ENCODE measurements at regions not wholly inside any gene's neighbourhood (a gene's known extent, or its start where the extent isn't known, plus 50 kb on each side); places are given as distances from the start of the nearest gene placed in this dataset.
"Not testable (repeated sequence)": the region's sequence is repeated elsewhere in the genome, so short reads cannot be mapped to it uniquely, and the experiment has no call there.

- DNase-seq: no peak
Observed at GRCh38 chr1:213418268-213419071, 367.4 kb downstream of the RPS6KC1 start.

DNA sequence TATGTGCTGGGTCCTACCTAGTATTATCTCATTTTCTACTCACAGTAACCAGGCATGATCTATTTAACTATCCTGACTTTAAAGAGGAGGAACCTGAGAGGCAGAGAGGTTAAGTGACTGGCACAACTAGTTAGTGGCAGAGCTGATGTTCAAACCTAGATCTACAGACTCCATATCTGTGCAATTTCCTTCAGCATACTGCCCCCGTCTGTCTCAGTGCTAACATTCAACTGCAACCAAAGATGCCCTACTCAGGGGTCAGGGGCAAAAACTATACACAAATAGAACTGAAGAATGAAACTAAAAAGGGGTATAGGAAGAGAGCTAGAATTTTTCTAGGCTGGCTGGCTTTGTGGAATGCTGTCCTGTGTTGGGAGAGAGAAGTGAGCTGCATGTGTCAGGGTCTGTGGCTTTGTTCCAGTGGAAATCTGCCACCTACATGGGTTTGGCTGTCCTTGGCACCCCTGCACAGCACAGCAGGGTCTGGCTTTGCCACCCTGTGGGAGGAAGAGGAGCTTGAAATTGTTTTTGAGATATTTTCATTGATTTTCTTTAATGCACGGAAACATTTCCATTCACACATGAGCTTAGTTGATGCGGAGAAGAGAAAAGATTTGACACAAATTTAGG, 368.5 kb downstream of the RPS6KC1 start:
- DNase-seq: peak; percentile 4

GRCh38 chr1:213421178-213421577, 370.1 kb downstream of the RPS6KC1 start:
- DNase-seq: not testable (repeated sequence)

- no peak for DNase-seq
Observed at GRCh38 chr1:213423041-213423440, 372.0 kb downstream of the RPS6KC1 start.

GRCh38 chr1:213423605-213424004, 372.6 kb downstream of the RPS6KC1 start:
- no peak for DNase-seq

- no peak for DNase-seq
Observed at GRCh38 chr1:213425376-213426030, 374.5 kb downstream of the RPS6KC1 start.

DNA sequence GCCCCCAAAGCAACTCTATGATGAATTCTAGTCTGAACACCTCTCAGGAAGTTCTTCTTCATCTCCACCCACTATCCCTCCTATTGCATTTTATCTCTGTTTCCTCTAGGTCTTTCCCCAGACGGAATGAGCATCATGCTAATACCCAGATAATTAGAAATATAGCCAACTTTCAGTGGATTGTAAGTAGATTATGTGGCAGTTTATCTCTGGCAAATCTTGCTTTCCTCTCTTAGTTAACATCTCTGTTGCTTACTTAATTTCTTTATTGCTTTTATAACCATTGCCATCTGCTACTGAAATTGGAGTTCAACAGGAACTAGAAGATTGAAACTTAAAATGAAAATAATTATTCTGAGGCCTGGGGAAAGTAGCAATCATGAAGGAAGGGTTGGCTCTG, 378.6 kb downstream of the RPS6KC1 start:
- no peak for DNase-seq

- DNase-seq: no peak
Observed at GRCh38 chr1:213435715-213436114, 384.7 kb downstream of the RPS6KC1 start.

- DNase-seq: no peak
Observed at GRCh38 chr1:213438339-213438738, 387.3 kb downstream of the RPS6KC1 start.

GRCh38 chr1:213439703-213440102, 388.7 kb downstream of the RPS6KC1 start:
- no peak for DNase-seq

DNA sequence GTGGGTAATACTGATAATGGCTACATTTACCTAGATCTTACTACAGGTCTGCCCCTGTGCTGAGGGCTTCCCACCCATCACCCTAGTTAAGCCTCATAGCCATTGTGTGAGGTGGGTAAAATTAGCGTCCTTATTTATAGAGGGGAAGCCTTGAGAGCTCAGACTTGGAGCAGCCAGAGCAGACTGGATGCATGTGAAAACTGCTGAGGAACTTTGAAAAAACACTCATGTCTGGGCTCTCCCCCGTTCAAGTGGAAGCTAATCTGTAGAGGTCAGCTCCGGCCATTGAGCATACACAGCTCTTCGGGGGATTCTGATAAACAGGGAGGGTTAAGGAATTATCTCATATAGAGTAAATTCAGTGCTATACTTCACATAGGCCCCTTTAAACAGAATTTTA, 389.7 kb downstream of the RPS6KC1 start:
- no peak for DNase-seq

- DNase-seq: no peak
Observed at GRCh38 chr1:213443415-213443814, 392.4 kb downstream of the RPS6KC1 start.

DNA sequence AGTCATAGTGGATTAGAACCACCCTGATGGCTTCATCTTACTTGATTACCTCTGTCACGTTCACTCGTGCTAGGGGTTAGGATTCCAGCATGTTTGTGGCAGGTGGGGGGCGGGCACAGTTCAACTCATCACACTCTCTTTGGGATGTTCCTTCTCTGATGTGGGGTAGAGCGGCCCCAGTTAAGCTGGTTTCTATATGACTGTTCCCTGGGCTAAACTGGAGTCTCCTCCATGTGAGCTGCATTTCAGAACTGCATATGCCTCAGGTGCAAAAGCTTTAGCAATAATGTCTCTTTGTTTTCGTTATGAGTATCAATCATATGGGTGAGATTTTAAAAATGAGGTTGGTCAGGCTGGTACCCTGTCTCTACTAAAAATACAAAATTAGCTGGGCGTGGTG, 393.2 kb downstream of the RPS6KC1 start:
- no peak for DNase-seq

GRCh38 chr1:213446496-213446895, 395.5 kb downstream of the RPS6KC1 start:
- no peak for DNase-seq

DNA sequence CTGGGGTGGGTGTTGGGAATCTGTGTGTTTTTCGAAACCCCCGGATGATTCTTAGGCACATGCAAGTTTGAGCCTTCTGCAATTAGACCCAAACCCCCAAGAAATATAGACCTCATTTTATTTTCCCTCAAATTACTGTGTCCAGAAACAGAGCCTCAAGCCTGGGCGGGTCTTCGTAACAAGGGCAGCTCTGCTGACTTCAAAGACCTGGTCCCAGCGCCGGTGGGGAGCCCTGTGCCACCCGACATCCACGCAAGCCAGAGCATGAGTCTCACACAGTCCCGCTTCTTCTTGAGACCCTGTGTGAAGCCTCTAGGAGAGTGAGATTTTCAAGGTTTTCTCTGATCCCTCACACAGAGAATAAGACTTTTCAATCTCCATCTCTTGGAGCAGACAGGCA, 397.3 kb downstream of the RPS6KC1 start:
- no peak for DNase-seq

DNA sequence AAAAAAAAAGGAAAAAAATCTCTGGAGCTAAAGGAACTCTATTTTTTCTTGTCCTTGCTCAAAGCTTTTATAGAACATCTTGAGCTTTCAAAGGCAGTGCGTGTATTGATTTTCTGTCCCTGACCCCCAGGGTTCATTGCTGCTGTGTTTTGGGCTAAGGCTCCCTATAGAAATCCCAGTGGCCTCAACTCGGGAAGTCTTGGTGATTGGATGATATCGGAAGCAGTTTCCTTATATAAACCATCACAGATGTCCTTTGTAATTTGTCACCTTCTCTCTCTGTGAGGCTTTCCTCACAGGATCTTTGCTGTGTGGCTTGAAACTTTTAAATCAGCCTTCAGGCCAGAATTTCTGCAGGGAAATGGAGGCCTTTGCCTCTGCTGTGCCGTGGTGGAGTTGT, 397.7 kb downstream of the RPS6KC1 start:
- DNase-seq: no peak

- DNase-seq: no peak
Observed at GRCh38 chr1:213452501-213452900, 401.5 kb downstream of the RPS6KC1 start.

GRCh38 chr1:213457186-213457585, 406.1 kb downstream of the RPS6KC1 start:
- peak; percentile 20 for DNase-seq

- DNase-seq: no peak
Observed at GRCh38 chr1:213457733-213458132, 406.7 kb downstream of the RPS6KC1 start.

GRCh38 chr1:213462374-213462773, 411.3 kb downstream of the RPS6KC1 start:
- DNase-seq: not testable (repeated sequence)

- no peak for DNase-seq
Observed at GRCh38 chr1:213464786-213465460, 413.9 kb downstream of the RPS6KC1 start.

- no peak for DNase-seq
Observed at GRCh38 chr1:213466541-213466940, 415.5 kb downstream of the RPS6KC1 start.

DNA sequence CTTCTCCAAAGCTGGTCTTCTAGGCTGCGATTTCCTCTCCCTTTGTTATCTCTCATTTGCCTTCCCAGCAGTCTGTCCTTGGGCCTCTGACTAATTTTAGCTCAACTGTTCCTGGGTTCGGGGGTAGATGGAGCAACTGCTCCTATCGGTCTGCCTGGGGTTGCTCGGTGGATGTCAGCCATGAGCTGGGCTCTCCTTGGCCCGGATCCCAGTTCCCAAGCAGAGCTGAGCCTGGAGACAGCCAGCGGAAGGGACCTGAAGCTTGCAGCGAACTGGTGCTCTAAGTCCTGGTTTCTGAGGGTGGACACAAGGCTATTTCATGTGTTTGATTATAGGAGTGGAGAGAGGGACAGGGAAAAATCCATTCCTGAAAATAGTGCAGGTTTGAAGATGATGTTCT, 423.0 kb downstream of the RPS6KC1 start:
- DNase-seq: peak; percentile 39
